ENCODE measurements at regions not wholly inside any gene's neighbourhood (a gene's known extent, or its start where the extent isn't known, plus 50 kb on each side); places are given as distances from the start of the nearest gene placed in this dataset.
"Not testable (repeated sequence)": the region's sequence is repeated elsewhere in the genome, so short reads cannot be mapped to it uniquely, and the experiment has no call there.

DNA sequence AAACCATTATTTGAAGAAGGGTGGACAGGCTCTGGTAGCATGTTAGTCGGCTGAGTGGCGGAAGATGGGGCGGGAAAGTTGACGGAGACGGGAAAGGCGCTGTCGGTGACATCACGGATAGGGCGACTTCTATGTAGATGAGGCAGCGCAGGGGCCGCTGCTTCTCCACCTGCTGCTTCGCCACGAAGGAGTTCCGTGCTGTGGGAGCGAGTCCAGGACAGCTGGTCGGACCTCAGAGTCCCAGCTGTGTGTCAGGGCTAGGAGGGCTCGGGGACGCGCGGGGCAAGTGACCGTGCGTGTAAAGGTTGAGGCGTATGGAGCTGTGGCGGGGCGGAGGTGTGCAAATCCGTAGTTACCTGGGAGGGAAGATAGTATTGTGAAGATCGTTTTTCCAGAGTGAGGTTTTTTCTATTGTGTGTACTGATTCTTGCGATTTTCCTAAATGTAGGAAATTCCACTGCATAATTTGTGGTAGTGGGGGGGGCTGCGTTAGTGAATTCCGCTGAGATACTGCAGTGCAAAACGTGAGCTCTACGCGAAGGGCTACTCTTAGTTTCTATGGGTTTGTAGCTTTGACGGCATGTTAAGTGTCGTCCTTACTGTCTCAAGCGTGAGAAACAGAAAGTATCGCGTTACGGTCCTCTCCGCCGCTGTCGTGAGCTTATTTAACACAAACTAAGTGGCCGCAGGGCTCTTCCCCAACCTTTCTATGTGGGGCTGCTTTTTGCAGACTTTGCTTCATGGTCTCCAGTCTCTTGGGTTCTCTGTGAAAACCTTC is 111.2 kb upstream of the NBPF11 start:
- peak in 4 of 5 experiments; percentile 24 to 92 (median 50) for DNase-seq

DNA sequence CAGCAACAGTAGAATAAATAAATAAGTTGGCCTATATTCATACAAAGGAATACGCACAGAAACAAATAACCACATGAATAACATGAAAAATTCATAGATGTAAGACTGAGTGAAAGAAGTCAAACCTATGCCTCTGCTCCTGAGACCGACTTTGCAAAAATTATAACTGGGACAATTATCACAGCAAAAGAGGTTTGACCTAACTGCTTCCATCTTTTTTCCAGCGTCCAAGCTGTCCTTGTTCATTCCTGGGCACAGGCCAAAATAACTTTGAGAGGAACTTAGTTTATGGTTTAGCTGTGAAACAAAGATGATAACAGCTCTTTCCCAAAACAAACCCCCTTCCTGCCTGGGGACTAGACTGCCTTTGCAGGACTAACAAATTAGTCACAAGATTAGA is 109.6 kb upstream of the NBPF11 start:
- not testable (repeated sequence) for DNase-seq

DNA sequence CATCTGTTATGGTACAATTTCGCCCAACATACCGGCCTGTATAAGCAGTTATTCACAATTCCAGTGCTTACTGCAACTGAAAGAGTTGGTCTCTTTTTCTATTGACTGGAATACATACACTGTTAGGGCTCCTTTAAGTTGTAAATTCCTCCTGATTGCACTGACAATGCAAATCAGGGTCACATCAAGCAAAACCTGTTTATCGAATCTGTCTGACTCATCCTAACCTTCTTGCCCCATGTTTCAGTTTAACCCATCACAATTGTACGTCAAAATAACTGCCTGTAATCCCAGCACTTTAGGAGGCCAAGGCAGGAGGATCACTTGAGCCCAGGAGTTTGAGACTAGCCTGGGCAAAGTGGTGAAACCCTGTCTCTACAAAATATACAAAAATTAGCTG is 105.8 kb upstream of the NBPF11 start:
- peak in 1 of 5 experiments; percentile 81 for DNase-seq

DNA sequence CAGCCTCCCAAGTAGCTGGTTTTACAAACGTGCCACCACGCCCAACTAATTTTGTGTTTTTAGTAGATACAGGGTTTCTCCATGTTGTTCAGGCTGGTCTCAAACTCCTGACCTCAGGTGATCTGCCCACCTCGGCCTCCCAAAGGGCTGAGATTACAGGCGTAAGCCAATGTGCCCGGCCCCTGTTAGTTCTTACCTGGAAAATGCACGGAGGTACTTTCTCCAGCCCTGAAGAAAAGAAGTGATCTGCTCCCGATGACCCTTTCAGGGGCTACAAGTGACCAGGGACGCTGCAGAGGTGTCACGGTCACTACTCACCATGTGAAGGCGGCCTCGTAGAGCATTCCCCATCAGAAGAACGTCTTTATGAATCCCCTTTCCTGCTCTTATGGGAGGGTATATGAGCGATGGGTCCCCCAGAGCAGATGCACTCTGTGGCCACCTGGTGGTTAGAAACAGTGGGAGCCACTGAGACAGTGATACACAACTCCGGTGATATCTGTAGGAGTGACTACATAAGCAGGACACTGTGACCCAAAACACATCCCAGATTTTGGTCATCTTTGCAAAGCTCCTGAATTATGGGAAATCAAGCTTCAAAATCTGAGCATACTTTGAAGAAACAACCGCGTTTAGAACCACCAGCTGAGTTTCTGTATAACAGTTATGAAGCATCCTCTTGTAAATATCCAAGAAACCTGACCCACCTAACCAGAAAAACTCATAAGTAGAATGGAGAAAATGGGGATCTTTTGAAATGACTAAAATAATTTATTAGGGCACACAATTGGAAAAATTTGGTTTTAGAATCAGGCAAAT is 102.7 kb upstream of the NBPF11 start:
- peak in 1 of 5 experiments; percentile 31 for DNase-seq

DNA sequence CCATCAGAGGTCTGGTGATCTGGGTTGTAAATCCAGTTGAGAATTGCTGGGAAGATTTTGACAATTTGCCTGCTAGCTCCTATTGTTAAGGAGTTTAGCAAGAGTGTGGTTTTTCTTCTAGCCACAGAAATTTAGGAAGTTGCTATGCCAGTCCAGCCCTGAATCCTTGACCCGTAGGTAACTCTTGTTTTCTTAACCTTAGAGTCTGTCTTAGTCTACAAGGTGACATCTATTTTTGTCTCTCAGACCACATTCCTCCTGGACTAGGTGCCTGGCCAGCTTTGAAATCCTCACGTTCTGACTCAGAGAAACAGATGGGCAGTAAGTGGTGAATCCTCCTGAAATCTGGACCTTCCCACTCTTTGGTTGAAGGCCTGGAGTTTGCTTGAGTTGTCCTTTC is 101.7 kb upstream of the NBPF11 start:
- not testable (repeated sequence) for DNase-seq

DNA sequence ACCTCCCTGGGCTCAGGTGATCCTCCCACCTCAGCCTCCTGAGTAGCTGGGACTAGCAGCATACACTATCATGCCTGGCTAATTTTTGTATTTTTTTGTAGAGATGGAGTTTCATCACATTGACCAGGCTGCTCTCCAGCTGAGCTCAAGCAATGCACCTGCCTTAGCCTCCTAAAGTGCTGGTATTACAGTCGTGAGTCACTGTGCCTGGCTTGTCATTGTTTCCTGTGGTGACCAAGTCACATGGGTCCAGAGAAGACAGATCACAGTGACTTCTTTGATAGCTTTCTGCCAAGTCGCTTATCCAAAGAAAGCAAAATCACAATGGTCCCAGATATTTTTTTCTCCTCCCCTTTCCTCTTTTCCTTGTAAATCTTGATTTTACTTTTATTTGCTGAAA is 96.7 kb upstream of the NBPF11 start:
- DNase-seq, result not testable (repeated sequence)

DNA sequence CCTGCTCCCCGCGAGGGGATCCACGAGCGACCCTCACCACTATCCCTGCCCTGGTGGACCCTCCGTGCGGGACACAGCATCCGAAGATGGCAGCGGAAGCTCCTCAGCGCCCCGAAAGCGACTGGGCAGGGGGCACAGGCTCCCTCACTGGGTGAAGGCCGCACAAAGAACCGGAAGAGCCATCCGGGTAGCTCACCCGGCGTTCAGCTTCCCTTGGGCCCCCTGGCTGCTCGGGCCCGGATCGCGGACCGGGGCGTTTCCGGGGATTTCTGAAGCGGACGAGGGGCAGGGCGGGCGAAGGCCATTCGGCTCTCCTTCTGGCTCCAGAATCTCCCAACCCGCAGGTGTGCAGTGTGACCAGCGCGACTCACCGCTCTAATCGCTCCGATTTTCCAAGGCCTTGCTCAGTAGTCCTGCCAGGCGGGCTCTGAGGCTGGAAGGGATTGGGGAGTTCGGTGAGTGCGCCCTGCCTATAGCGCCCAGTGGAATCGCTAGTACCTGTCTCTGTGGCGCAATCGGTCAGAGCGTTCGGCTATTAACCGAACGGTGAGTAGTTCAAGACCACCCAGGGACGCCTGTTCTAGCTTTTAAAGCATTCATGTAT is 94.3 kb upstream of the NBPF11 start:
- not testable (repeated sequence) for DNase-seq

DNA sequence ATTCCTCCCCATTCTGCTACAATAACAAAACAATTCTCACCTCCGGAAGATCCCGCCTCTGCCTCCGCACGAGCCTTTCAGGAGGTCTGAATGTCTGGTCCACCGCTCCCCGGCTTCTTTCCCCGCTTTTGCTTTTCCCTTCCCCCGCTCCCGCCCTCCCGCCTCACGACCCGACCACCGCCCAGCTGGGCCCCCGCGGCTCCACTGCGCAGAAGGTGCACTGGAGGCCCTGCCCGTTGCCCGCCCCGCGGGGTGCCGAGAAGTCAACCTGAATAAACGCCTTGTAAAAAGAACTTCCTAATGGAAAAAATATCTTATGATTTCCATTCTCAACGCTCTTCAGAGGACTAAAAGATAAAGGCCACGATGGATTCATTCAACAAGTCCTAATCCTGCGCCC is 93.8 kb upstream of the NBPF11 start:
- not testable (repeated sequence) for DNase-seq

DNA sequence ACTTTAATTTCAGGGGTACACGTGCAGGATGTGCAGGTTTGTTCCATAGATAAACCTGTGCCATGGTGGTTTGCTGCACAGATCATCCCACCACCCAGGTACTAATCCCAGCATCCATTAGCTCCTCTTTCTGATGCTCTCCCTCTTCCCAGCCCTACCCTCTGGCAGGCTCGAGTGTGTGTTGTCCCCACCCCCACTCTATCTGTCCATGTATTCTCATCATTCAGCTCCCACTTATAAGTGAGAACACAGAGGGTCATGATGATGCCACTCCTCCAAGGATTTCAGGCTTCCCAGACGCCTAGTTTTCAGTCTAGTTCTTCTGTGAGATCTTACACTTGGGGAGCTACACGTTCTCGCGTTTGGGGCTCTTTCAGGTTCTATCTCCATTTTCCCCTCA is 93.4 kb upstream of the NBPF11 start:
- not testable (repeated sequence) for DNase-seq

DNA sequence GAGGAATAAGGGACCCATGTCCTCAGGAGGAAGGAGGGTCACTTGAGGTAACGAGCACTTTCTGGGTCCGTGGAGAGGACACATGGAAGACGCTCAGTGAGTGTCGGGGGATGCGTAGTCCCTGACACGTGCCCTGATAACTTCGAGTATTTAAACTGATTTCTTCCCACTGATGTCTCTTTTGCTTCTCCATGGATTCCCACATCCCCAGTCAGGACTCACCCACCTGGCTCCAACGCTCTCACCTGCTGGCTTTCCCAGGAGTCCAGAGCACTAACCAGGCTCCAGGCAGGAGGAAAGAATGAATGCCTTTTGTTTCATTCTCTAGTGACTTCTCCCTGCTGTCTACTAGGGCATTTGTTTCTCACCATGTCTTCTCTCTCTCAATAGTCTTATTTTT is 81.2 kb upstream of the NBPF11 start:
- not testable (repeated sequence) for DNase-seq

DNA sequence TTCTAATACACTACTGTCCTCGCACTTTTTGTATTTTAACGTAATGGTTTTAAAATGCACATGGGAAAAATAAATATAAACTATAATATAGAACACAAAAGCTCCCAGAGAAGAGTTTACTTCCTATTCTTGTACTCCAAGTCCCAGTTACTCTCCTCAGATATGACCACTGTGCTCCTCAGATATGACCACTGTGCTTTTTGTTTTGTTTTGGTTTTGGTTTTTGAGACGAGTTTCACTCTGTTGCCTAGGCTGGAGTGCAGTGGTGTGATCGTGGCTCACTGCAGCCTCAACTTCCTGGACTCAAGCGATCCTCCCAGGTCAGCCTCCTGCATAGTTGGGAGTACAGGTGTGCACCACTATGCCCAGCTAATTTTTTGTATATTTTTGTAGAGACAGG is 76.8 kb upstream of the NBPF11 start:
- not testable (repeated sequence) for DNase-seq

DNA sequence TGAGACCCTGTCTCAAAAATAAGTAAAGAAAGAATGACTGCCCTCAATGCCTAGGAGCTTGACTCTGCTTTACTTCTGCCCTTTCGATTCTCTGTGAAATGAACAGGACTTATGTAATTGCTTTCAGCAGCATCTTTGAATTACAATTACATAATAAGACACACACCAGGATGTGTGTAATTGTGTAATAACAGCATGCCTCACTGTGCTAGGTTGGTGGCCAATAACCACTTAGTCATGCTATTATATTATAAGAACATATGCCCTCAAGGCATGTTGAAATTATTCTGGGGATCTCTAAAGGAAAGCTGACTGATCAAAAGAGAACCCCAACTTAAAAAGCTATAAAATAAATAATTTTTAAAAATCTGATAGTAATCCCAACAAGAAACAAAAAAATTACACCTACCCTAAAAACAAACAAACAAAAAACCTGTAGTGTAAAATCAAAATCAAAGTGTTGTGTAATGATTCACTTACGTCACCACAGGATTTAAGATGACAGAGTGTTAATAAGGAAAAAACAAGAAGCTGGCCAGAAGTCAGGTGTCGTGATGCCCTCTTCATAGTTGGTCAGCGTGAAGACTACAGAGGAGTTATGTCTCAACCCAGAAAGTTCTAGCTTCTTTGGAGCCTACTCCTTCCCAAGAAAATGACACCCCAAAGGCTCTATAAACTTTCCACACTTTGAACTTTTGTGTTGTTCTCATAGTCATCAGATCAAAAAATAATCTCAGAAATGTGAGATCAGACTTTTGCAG is 70.5 kb upstream of the NBPF11 start:
- DNase-seq, result not testable (repeated sequence)

DNA sequence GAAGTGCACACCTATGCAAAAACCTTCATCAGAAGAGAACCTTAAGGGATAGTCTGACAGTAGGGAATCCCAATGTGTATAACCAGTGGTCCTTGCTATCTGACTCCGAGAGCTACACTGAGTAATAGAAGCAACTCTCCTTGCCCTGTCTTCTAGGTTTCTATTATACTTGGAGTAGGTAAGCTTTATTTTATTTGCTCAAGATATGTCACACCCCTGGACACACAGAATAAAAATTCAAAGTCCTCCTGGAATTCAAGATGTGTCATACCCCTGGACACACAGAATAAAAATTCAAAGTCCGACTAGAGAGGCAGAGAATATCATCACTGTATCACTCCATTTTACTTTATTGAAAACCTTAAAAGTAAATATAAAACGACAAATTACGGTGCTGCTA is 69.5 kb upstream of the NBPF11 start:
- not testable (repeated sequence) for DNase-seq

DNA sequence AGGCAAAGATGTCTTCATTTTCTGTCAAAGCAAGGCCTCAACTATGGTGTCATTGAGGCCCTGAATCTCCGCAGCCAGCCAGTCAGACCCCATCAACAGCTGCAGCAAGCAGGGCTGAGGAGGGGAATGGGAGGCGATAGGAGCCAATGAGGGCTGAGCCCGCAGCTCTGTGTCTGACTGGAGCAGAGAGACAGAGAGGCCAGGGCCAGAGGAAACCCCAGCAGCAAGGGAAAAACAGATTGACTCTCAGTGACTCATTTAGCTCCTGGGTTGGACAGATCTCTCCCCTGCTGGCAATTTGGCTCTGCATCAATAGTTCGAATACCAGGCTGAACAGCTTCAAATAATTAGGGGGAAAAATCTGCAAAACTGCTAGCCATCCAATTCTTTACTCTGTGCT is 67.1 kb upstream of the NBPF11 start:
- DNase-seq, result not testable (repeated sequence)

DNA sequence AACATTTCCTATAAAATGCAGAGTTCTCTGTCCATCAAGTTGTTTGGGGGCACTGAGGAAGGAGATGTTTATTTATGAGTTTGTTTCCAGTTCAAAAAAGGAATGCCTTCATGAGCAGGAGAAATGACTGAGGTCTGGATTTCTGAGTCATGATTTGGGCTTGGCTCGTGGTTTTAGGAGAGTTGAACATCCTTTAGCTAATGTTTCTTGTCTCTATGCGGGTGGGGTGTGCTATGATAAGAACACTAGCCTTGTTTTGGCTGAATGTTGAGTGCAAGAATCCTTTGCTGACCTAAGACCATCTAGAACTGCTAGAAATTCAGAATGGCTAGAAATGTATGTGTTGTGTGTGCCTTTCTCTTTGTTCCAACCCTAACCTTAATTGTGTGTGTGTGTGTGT is 59.1 kb upstream of the NBPF11 start:
- DNase-seq, result not testable (repeated sequence)

DNA sequence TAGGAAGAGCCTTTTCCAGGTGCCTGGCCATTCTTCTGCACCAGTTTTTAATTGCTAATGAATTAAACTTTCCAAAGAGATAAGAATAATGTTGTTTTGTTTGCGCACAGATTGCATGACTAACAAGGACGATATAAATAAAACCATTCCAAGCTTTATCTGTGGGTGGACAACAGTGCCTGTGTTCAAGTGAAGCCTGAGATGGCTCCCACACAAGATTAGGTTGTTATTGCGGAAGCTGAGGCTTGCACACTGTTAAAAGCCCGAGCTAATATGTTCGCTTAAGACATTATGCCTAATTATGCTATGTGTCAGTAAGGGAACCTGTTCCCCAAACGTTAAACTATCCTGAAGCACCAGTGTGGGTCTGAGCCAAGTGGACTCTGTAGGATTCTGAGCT is 58.5 kb upstream of the NBPF11 start:
- DNase-seq, result not testable (repeated sequence)

DNA sequence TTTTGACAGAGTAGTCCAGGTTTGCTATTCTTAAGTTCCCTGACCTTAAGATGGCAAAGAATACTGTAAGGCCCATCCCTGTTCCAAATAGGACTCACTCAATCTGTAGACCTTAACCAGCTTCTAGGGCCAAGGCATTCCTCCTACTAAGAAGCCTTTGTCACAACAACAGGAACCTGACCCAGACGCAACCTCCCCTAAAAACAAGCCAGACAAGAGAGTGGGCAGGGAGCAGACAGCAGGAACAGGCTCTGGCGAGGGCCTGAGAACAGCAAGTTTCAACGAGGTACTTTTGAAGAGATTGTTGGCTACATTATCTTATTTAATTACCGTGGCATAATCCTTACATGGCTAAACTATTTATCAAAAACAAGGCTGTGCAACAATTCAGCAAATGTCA is 58.1 kb upstream of the NBPF11 start:
- not testable (repeated sequence) for DNase-seq

DNA sequence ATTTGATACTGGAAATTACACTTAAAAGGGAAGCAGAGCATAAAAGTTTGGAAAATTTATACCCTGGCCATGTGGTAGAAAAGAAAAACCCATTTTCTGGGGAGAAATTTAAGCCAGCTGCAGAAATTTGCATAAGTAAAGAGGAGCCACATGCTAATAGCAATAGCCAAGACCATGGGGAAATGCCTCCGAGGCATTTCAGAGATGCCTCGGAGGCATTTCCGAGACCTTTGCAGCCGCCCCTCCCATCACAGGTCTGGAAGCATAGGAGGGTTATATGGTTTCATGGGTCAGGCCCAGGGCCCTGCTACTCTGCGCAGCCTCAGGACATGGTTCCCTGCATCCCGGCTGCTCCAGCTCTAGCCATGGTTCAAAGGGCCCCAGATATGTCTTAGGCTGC is 49.9 kb upstream of the NBPF11 start:
- not testable (repeated sequence) for DNase-seq

All from T-helper 2 cell (primary cell).